ENCODE measurements at regions not wholly inside any gene's neighbourhood (a gene's known extent, or its start where the extent isn't known, plus 50 kb on each side); places are given as distances from the start of the nearest gene placed in this dataset.

DNA sequence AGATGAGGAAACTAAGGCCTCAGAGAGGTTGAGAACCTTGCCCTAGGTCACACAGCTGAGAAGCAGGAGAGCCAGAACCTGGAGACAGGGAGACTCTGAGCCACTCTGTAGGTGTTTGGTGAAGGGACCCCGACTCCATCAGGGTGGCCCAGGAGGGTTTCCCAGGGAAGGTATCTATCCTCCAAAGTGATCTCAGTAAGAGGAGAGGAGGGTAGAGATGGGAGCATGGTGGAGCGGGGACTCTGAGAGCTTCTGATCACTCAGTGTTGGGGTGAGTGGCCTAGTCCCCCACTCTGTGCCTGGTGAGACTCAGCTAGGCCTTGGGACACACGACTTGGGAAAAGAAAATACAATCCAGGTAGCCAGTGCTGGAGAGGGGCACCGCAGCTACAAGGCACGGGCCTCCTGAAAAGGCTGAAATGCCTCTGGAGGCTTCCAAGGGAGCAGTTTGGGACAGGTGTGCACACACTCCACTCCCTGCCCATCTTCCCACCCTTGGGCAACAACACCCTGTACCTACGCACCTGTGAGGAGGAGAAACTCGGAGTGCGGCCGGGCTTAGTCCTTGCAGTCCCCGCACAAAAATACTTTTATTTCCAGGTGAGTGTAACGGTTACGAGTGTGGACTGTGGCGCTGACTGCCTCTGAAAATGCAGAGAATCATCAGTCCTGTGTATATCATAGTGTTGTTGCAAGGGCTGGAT is 80.8 kb downstream of the CAMK2N1 start:
- no peaks in the 10 kb centered on the region for H3K27me3 ChIP-seq
- intact Hi-C loops (cut with DNase I; ENCODE audit: low total_unique reads), result no loop called here
- H3K36me3 ChIP-seq, result no peaks in the 10 kb centered on the region
- H3K9me3 ChIP-seq, result no peaks in the 10 kb centered on the region
- H3K4me3 ChIP-seq, result no peak overlapping the region
- no peak for DNase-seq (ENCODE audit: low spot score in 2 of 2)
- TF ChIP-seq POLR2A (IDR thresholded peaks at IDR 0.05) (no peak), POLR2AphosphoS5 (IDR thresholded peaks at IDR 0.05) (no peak), CTCF (IDR thresholded peaks at IDR 0.05) (no peak)
- no peaks in the 10 kb centered on the region for H3K4me1 ChIP-seq
- H3K27ac ChIP-seq, result no peak overlapping the region
